HG03457 (cell line): ENCODE measurements at regions not wholly inside any gene's neighbourhood (a gene's known extent, or its start where the extent isn't known, plus 50 kb on each side); places are given as distances from the start of the nearest gene placed in this dataset.

Experiments used
- ATAC-seq: cut with Tn5 transposase; IDR thresholded peaks from one replicate; pipeline ENCODE4 v1.9.1; 2021; ENCODE audit warnings: moderate number of reproducible peaks; ENCODE audit not compliant: unreplicated experiment

- no peak for ATAC-seq
These were observed 65.2 kb upstream of the MYCN start for GRCh38 chr2:15874854-15875804.

- ATAC-seq, result no peak
These were observed 64.2 kb upstream of the MYCN start for GRCh38 chr2:15875969-15876705.

GRCh38 chr2:15880226-15881119, 59.9 kb upstream of the MYCN start:
- ATAC-seq, result no peak

GRCh38 chr2:15881120-15881433, 59.3 kb upstream of the MYCN start:
- no peak for ATAC-seq

GRCh38 chr2:15881676-15882075, 58.7 kb upstream of the MYCN start:
- ATAC-seq, result no peak

- no peak for ATAC-seq
These were observed 57.4 kb upstream of the MYCN start for GRCh38 chr2:15882761-15883497.

- ATAC-seq, result no peak
These were observed 56.7 kb upstream of the MYCN start for GRCh38 chr2:15883684-15884083.

- ATAC-seq, result no peak
These were observed 55.6 kb upstream of the MYCN start for GRCh38 chr2:15884790-15885189.

GRCh38 chr2:15886231-15886630, 54.1 kb upstream of the MYCN start:
- no peak for ATAC-seq

GRCh38 chr2:15889442-15890123, 50.8 kb upstream of the MYCN start:
- no peak for ATAC-seq

GRCh38 chr2:15890124-15890754, 50.1 kb upstream of the MYCN start:
- no peak for ATAC-seq
